ENCODE measurements at regions not wholly inside any gene's neighbourhood (a gene's known extent, or its start where the extent isn't known, plus 50 kb on each side); places are given as distances from the start of the nearest gene placed in this dataset.

- in situ Hi-C loops (cut with MboI; ENCODE audit: low sequenced_read_pairs, unreplicated experiment) = no loop called here
- no peak for DNase-seq (ENCODE audit: low spot score)
- TF ChIP-seq, protein P1, sequence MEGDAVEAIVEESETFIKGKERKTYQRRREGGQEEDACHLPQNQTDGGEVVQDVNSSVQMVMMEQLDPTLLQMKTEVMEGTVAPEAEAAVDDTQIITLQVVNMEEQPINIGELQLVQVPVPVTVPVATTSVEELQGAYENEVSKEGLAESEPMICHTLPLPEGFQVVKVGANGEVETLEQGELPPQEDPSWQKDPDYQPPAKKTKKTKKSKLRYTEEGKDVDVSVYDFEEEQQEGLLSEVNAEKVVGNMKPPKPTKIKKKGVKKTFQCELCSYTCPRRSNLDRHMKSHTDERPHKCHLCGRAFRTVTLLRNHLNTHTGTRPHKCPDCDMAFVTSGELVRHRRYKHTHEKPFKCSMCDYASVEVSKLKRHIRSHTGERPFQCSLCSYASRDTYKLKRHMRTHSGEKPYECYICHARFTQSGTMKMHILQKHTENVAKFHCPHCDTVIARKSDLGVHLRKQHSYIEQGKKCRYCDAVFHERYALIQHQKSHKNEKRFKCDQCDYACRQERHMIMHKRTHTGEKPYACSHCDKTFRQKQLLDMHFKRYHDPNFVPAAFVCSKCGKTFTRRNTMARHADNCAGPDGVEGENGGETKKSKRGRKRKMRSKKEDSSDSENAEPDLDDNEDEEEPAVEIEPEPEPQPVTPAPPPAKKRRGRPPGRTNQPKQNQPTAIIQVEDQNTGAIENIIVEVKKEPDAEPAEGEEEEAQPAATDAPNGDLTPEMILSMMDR (IDR thresholded peaks at IDR 0.05; ENCODE audit: borderline replicate concordance, control extremely low read depth, extremely low read depth, insufficient read depth, missing control alignments) = no peak
Observed at GRCh38 chr5:8825139-8825757, 720.6 kb downstream of the SEMA5A start.

DNA sequence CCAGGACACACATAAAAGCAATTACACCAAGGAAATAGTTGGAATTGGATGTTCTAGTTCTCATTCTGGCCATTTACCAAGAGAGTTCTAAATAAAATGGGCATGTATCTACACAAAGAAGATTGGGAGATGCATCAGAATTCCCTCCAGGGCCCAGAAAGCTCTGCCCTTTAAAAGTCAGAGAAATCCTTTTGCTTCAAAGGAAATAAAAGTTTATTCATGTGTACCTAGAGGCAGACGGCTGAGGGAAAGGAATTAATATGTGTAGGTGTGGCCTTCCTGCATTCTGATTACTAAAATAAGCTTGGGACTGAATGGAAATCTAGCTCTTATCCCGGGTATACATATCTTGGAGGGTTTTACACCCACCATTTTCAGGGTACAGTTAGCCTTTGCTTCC, 719.4 kb downstream of the SEMA5A start:
- DNase-seq (ENCODE audit: low spot score) = no peak
- TF ChIP-seq, protein P1 (IDR thresholded peaks at IDR 0.05; ENCODE audit: borderline replicate concordance, control extremely low read depth, extremely low read depth, insufficient read depth, missing control alignments) = no peak
- in situ Hi-C loops (cut with MboI; ENCODE audit: low sequenced_read_pairs, unreplicated experiment) = no loop called here

DNA sequence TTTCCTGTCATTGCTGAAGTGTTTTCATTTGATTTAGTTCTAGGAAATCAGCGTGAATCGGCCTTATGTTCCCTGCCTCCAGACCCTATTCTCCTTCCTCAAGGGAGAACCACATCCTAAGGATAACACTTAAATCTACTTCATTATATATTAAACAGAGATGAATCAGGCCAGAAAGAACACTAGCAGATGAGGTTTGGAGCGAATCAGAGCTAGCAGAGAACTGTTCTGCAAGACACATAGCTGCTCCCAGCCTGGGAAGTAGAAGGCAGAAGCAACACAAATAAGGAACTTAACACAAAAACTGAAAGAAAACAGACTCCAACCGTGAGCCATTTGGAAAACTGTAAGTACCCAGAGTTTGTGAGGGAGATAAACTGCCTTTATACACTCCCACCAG, 718.2 kb downstream of the SEMA5A start:
- DNase-seq (ENCODE audit: low spot score) = no peak
- in situ Hi-C loops (cut with MboI; ENCODE audit: low sequenced_read_pairs, unreplicated experiment) = no loop called here
- TF ChIP-seq, protein P1 (IDR thresholded peaks at IDR 0.05; ENCODE audit: borderline replicate concordance, control extremely low read depth, extremely low read depth, insufficient read depth, missing control alignments) = no peak

DNA sequence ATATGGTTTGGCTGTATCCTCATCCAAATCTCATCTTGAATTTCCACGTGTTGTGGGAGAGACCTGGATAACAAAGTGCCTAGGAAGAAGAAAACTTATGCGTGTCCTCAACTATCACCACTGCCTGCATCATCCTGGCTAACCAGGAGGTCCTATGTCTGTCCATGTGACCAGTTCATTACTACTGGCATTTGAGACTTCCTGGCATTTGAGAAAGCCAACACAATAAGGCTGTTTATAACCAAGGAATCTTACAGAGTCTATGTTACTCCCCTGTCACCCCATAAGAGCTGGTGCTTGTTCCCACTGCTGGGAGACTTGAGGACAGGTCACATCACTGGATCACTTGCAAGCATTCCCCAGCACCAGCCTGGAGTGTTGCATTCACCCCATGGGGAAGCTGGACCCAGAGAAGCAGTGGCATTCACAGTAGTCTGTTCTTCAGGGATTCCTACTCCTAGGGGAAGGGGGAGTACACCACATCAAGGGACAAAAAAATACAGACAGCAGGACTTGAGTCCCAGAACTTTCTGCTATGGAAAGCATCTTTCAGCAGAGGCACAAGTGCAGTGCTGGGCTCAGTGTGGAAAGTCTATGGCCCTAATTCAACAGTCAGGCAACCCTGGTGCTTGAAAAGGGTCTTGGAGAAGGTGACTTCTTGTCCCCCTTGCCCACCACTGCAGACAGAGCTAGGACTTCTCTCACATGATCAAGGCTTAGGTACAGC, 717.1 kb downstream of the SEMA5A start:
- in situ Hi-C loops (cut with MboI; ENCODE audit: low sequenced_read_pairs, unreplicated experiment) = no loop called here
- TF ChIP-seq, protein P1 (IDR thresholded peaks at IDR 0.05; ENCODE audit: borderline replicate concordance, control extremely low read depth, extremely low read depth, insufficient read depth, missing control alignments) = no peak
- DNase-seq (ENCODE audit: low spot score) = no peak

DNA sequence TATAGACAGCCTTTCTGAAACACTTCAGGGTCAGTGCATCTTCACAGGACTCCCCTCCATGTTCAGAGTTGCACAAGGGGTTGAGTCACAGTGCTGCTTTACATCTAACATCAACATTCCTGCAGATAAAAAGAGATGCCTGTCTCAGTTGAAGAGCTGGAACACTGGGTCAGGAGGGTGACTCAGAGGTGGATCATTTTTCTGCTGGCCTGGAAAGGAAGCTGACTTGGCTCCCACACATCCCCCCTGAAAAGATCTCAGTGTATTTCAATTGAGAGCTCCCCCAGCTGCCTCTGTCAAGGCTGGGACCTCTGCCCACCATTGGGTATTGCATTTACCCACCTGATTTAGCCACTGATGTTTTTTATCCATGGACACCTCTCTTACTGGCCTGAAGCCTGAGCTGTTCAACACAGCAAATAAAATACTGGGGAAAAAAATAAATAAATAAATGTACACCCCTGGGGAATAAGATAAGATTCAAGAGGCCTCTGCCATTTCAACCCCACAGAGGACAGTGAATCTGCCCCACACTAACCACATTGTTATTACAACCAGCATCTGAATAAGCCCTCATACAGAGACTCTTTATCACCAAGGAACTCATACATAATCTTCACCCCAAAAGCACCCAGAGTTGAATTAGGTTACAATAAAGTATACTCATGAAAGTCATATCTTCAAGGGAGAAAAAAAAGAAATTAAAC, 716.4 kb downstream of the SEMA5A start:
- TF ChIP-seq, protein P1 (IDR thresholded peaks at IDR 0.05; ENCODE audit: borderline replicate concordance, control extremely low read depth, extremely low read depth, insufficient read depth, missing control alignments) = no peak
- no peak for DNase-seq (ENCODE audit: low spot score)

GRCh38 chr5:8831251-8831650, 714.6 kb downstream of the SEMA5A start:
- no peak for DNase-seq (ENCODE audit: low spot score)
- TF ChIP-seq, protein P1 (IDR thresholded peaks at IDR 0.05; ENCODE audit: borderline replicate concordance, control extremely low read depth, extremely low read depth, insufficient read depth, missing control alignments) = no peak

More for the DNA sequence above, 716.4 kb downstream of the SEMA5A start:
- in situ Hi-C loops (cut with MboI; ENCODE audit: low sequenced_read_pairs, unreplicated experiment) = no loop called here

More at GRCh38 chr5:8831251-8831650, 714.6 kb downstream of the SEMA5A start:
- in situ Hi-C loops (cut with MboI; ENCODE audit: low sequenced_read_pairs, unreplicated experiment) = no loop called here
